NT2/D1 (cell line): ENCODE measurements at regions not wholly inside any gene's neighbourhood (a gene's known extent, or its start where the extent isn't known, plus 50 kb on each side); places are given as distances from the start of the nearest gene placed in this dataset.

Experiments used
- SUZ12 ChIP-seq: IDR thresholded peaks from 2 replicates; pipeline ENCODE4 v1.6.1; 2011; ENCODE audit not compliant: insufficient read length, insufficient read depth; ENCODE audit errors: extremely low read depth
- YY1 ChIP-seq: IDR thresholded peaks from 2 replicates; pipeline ENCODE4 v1.6.1; 2011; ENCODE audit not compliant: insufficient read length, insufficient read depth

DNA sequence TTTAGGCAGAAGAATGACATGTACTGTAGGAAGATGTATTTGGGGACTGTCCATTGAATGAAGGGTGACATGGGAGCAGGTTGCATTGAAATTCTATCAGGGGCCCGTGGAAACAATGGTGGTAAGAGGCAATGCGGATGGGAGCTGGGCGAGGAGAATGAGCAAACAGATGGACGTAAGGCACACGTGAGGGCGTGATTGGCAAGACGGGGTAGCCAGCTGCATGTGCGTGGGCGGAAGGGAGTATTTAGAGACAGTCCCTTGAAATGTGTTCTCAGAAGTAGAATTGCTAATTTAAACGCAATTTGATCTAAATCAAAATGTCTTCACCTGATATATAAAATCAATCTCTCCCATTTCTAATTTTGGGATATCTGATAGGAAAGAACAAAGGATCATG lies 62.3 kb downstream of the MEX3B start:
- no peak for TF ChIP-seq YY1
- TF ChIP-seq SUZ12, result no peak
